ENCODE measurements at regions not wholly inside any gene's neighbourhood (a gene's known extent, or its start where the extent isn't known, plus 50 kb on each side); places are given as distances from the start of the nearest gene placed in this dataset.

DNA sequence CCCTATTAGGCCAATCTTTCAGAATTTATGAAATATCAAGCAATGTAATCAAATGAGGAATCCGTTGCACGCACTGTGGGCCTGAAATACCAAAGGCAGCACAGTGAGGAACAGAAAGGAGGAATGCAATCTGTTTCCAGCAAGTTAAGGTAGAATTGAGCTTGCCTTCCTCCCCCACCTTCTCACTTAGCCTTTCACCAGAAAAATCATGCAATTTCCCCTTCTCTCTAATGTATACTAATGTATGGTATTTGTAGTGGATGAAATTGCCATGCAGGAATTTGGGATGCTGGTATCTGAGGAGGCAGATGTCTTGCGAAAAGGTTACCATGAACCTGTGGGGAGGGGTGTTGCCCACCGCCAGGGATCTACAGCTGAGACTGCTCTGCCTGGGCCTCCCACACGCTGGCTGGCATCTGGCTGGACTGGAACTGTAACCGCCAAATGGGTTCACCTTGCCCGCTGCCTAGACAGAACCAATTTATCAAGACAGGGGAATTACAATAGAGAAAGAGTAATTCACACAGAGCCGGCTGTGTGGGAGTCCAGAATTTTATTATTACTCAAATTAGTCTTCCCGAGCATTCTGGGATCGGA is 222.4 kb upstream of the MYLIP start:
- ChIA-PET POLR2A (no interaction called here), CTCF (interaction anchor here (0.6 to 0.7 kb wide), 3 partner anchors 9 to 214 kb away, joined by 3 read pairs; no protein-coding TSS in a partner anchor)
- no TSS peak for BruUV-seq (replicated peaks)
- Mint-ChIP-seq H3K36me3 (ENCODE audit: insufficient read depth, unreplicated experiment) (no peaks in the 10 kb centered on the region), H3K4me3 (ENCODE audit: unreplicated experiment) (no peak overlapping the region), H3K4me1 (ENCODE audit: insufficient read depth, unreplicated experiment) (peaks cover 2% of the 10 kb centered on the region), H3K27ac (ENCODE audit: low read depth, unreplicated experiment) (no peak overlapping the region), H3K9me3 (ENCODE audit: unreplicated experiment) (no peaks in the 10 kb centered on the region), H3K27me3 (ENCODE audit: insufficient read depth, unreplicated experiment) (no peaks in the 10 kb centered on the region)
- TF ChIP-seq, protein P1, sequence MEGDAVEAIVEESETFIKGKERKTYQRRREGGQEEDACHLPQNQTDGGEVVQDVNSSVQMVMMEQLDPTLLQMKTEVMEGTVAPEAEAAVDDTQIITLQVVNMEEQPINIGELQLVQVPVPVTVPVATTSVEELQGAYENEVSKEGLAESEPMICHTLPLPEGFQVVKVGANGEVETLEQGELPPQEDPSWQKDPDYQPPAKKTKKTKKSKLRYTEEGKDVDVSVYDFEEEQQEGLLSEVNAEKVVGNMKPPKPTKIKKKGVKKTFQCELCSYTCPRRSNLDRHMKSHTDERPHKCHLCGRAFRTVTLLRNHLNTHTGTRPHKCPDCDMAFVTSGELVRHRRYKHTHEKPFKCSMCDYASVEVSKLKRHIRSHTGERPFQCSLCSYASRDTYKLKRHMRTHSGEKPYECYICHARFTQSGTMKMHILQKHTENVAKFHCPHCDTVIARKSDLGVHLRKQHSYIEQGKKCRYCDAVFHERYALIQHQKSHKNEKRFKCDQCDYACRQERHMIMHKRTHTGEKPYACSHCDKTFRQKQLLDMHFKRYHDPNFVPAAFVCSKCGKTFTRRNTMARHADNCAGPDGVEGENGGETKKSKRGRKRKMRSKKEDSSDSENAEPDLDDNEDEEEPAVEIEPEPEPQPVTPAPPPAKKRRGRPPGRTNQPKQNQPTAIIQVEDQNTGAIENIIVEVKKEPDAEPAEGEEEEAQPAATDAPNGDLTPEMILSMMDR (IDR thresholded peaks at IDR 0.05; ENCODE audit: unreplicated experiment): no peak
- intact Hi-C loops (cut with micrococcal nuclease): no loop called here
- DNase-seq (ENCODE audit: unreplicated experiment): no peak

DNA sequence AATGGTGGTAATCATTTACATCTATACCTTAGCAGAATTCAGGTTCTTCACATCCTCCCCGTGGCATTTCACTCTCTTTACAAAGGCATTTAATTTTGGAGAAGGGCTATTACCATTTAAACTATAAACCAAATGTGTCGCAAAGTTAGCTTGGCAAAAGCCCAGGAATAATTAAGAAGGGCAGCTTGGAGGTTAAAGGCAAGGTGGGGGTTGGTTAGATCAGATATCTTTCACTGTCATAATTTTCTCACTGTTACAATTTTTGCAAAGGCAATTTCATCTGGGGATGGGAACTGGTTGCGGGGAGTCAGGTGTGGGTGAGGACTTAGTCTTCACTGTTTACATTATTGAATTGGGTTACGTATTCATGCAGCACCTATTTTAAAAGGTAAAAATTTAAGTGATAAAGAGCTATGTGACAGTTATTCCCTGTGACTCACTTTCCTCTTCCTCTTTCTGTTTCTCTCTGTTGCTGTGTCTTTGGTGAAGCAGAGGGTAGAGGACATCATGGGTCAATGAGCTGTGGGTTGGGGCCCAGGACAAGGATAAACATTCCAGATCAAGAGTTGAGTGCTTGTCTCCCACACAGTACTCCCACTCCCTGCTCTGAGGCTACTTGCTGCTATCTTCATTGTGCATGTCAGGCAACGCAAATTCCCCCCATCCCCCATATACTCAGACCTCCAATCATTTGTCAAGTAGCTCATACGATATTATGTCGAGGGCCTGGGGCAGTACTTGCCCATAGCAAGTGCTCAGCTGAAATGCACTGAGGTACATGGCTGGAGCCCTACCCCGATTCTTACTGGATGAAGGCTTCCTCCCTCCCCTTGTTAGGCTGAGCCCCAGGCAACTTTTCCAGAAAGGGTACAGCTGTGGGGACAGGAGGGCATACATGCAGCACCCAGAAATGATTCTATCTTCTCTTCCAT is 223.1 kb upstream of the MYLIP start:
- POLR2A ChIA-PET: no interaction called here
- BruUV-seq (replicated peaks): no TSS peak
- Mint-ChIP-seq H3K36me3 (ENCODE audit: insufficient read depth, unreplicated experiment) (no peaks in the 10 kb centered on the region), H3K4me1 (ENCODE audit: insufficient read depth, unreplicated experiment) (peaks cover 10% of the 10 kb centered on the region), H3K27ac (ENCODE audit: low read depth, unreplicated experiment) (no peak overlapping the region), H3K4me3 (ENCODE audit: unreplicated experiment) (no peak overlapping the region), H3K9me3 (ENCODE audit: unreplicated experiment) (no peaks in the 10 kb centered on the region), H3K27me3 (ENCODE audit: insufficient read depth, unreplicated experiment) (no peaks in the 10 kb centered on the region)
- intact Hi-C loops (cut with micrococcal nuclease): no loop called here
- TF ChIP-seq, protein P1 (IDR thresholded peaks at IDR 0.05; ENCODE audit: unreplicated experiment): no peak
- DNase-seq (ENCODE audit: unreplicated experiment): no peak
- CTCF ChIA-PET: interaction anchor here (0.6 to 0.7 kb wide), 4 partner anchors 9 to 287 kb away, joined by 3 to 4 read pairs (median 3); no protein-coding TSS in a partner anchor

DNA sequence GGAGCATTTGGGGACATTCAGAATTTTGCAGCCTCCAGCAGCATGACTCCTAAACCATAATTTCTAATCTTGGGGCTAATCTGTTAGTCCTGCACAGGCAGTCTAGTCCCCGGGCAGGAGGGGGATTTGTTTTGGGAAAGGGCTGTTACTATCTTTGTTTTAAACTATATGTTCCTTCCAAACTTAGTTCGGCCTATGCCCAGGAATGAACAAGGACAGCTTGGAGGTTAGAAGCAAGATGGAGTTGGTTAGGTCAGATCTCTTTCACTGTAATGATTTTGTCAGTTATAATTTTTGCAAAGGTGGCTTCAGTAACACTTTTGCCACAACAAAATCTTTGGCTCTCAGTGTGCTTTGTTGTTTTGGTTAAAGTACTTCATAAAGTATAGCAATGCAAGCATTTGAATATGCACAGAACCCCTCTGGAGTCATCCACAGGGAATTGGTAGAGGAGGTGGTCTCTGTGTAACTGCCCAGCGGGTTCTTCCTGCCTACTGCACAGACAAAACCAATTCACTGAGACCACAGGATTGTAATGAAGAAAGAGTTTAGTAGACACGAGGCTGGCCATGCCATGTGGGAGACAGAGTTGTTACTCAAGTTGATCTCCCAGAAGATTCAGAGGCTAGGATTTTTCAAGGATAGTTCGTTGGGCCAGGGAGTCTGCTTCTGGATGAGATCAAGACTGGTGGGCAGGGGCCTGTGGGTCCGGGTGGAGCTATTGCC is 224.1 kb upstream of the MYLIP start:
- BruUV-seq (replicated peaks): no TSS peak
- no peaks in the 10 kb centered on the region for H3K36me3 Mint-ChIP-seq (ENCODE audit: insufficient read depth, unreplicated experiment)
- POLR2A ChIA-PET: interaction anchor here (1.1 kb wide), 1 partner anchor 10 kb away, joined by 3 read pairs; no protein-coding TSS in a partner anchor
- no peaks in the 10 kb centered on the region for H3K27me3 Mint-ChIP-seq (ENCODE audit: insufficient read depth, unreplicated experiment)
- TF ChIP-seq, protein P1 (IDR thresholded peaks at IDR 0.05; ENCODE audit: unreplicated experiment): no peak
- intact Hi-C loops (cut with micrococcal nuclease): no loop called here
- peaks cover 12% of the 10 kb centered on the region for H3K4me1 Mint-ChIP-seq (ENCODE audit: insufficient read depth, unreplicated experiment)
- H3K27ac Mint-ChIP-seq (ENCODE audit: low read depth, unreplicated experiment): no peak overlapping the region
- CTCF ChIA-PET: no interaction called here
- no peak for DNase-seq (ENCODE audit: unreplicated experiment)
- H3K9me3 Mint-ChIP-seq (ENCODE audit: unreplicated experiment): no peaks in the 10 kb centered on the region
- no peak overlapping the region for H3K4me3 Mint-ChIP-seq (ENCODE audit: unreplicated experiment)

Measured in MCF 10A (cell line).